K562 (cell line): ENCODE measurements at regions not wholly inside any gene's neighbourhood (a gene's known extent, or its start where the extent isn't known, plus 50 kb on each side); places are given as distances from the start of the nearest gene placed in this dataset.

Experiments used
- ATAC-seq: fragments of 200-7000 bp; cut with Tn5 transposase; 3 replicates; pipeline ENCODE4 v1.9.1; 2020; ENCODE audit warnings: moderate library complexity
- BruUV-seq: library from RNA; stranded (reverse); fragments of 400-500 nt; replicated peaks from 2 replicates; lab custom pipeline; 2021; lab: Mats Ljungman, UMichigan
- CTCF ChIA-PET: fragments of 300-600 bp; formaldehyde crosslinking; extraction: SDS; loops from one replicate; lab custom pipeline; 2021; ENCODE audit warnings: low intra/inter-chr PET ratio; lab: Yijun Ruan, JAX
- POLR2A ChIA-PET: fragments of 300-600, 350-650 bp; sonication (Branson Sonifier 250); formaldehyde crosslinking; extraction: SDS; loops from one replicate; lab custom pipeline; 2021; ENCODE audit warnings: antibody characterized with exemption, inconsistent platforms; lab: Yijun Ruan, JAX
- DNase-seq, 4 experiments: peaks; one replicate each; pipeline versions ENCODE4 v3.0.0 to v3.0.0-alpha.2; 2011 to 2018; ENCODE audit warnings: low spot score in 3 of 4, mixed read lengths in 3 of 4; ENCODE audit errors: extremely low read depth in 1 of 4
- FAIRE-seq: peaks from 2 replicates; lab custom pipeline; 2011; peaks lifted over from hg19 to GRCh38; lab: Jason Lieb, UNC
- H2AFZ ChIP-seq: 2 replicates; pipeline ENCODE4 v1.6.0; 2011; ENCODE audit warnings: low read depth, low read length, control low read depth, inconsistent platforms
- H3K27ac ChIP-seq: fragments of 200-600 bp; 3 replicates; pipeline ENCODE4 v1.8.0; 2011; ENCODE audit warnings: low read depth, mild to moderate bottlenecking, control low read depth, inconsistent platforms, low read length, moderate library complexity, mixed read lengths; ENCODE audit errors: extremely low read depth
- H3K27me3 ChIP-seq, 2 experiments: fragments of 300-600 bp in 1 of 2; 2 replicates in 1 of 2; 3 replicates in 1 of 2; pipeline versions ENCODE4 v1.6.0 to v1.8.0; 2011; ENCODE audit warnings: inconsistent platforms in 2 of 2, low read length in 2 of 2, mild to moderate bottlenecking in 1 of 2, mixed read lengths in 1 of 2, moderate library complexity in 1 of 2; ENCODE audit not compliant: control insufficient read depth in 2 of 2, insufficient read depth in 2 of 2
- H3K36me3 ChIP-seq: fragments of 300-600 bp; 3 replicates; pipeline ENCODE4 v1.8.0; 2011; ENCODE audit warnings: mild to moderate bottlenecking, low read length, inconsistent platforms; ENCODE audit not compliant: control insufficient read depth, insufficient read depth
- H3K4me1 ChIP-seq, 2 experiments: fragments of 200-600 bp in 1 of 2; replicated peaks in 1 of 2; 2 replicates in 1 of 2; 3 replicates in 1 of 2; pipeline versions ENCODE4 v1.5.1 to v1.8.0; 2011; ENCODE audit warnings: inconsistent platforms in 2 of 2, low read length in 2 of 2, mild to moderate bottlenecking in 1 of 2, mixed read lengths in 1 of 2, moderate library complexity in 1 of 2; ENCODE audit not compliant: control insufficient read depth in 2 of 2, insufficient read depth in 2 of 2
- H3K4me2 ChIP-seq: 2 replicates; pipeline ENCODE4 v1.6.1; 2011; ENCODE audit warnings: low read length, control low read depth, inconsistent platforms, mixed read lengths; ENCODE audit not compliant: insufficient read depth
- H3K4me3 ChIP-seq: fragments of 200-600 bp; sonication (generic), shearing (Covaris generic); 2 replicates; pipeline ENCODE4 v1.5.1; 2016; ENCODE audit warnings: control low read depth, inconsistent platforms
- H3K79me2 ChIP-seq: fragments of 200-600 bp; 3 replicates; pipeline ENCODE4 v1.8.0; 2011; ENCODE audit warnings: low read length, inconsistent platforms; ENCODE audit not compliant: control insufficient read depth, insufficient read depth
- H3K9ac ChIP-seq, 2 experiments: 2 replicates each; pipeline versions ENCODE4 v1.6.0 to v1.6.1; 2011; ENCODE audit warnings: low read depth in 2 of 2, low read length in 2 of 2, control low read depth in 1 of 2, inconsistent platforms in 1 of 2, mild to moderate bottlenecking in 1 of 2, mixed read lengths in 1 of 2; ENCODE audit not compliant: insufficient read depth in 1 of 2
- H3K9me1 ChIP-seq: one replicate; pipeline ENCODE4 v1.6.0; 2011; ENCODE audit warnings: inconsistent platforms, mild to moderate bottlenecking, low read length, moderate library complexity; ENCODE audit not compliant: control insufficient read depth, insufficient read depth
- H3K9me3 ChIP-seq: replicated peaks from 2 replicates; pipeline ENCODE4 v1.5.1; 2011; ENCODE audit warnings: low read depth, low read length, inconsistent platforms; ENCODE audit not compliant: control insufficient read depth, insufficient read depth
- H4K20me1 ChIP-seq: replicated peaks from 2 replicates; pipeline ENCODE4 v1.6.1; 2011; ENCODE audit warnings: low read length, inconsistent platforms, mixed read lengths; ENCODE audit not compliant: control insufficient read depth, insufficient read depth
- C11orf30 ChIP-seq: fragments of 450-650 bp; IDR thresholded peaks from 2 replicates; pipeline ENCODE4 v1.6.1; 2016; ENCODE audit warnings: low read depth, mild to moderate bottlenecking
- CTCFL ChIP-seq: IDR thresholded peaks from 2 replicates; pipeline ENCODE4 v1.6.1; 2011; ENCODE audit warnings: borderline replicate concordance, low read depth, mild to moderate bottlenecking, moderate library complexity, low read length; ENCODE audit not compliant: insufficient read depth, poor library complexity, severe bottlenecking
- GATA2 ChIP-seq: sonication (generic); formaldehyde crosslinking; IDR thresholded peaks from 2 replicates; pipeline ENCODE4 v1.4.0; 2020; ENCODE audit warnings: mild to moderate bottlenecking, missing genetic modification reagents
- PRDM10 ChIP-seq: fragments of 450-650 bp; IDR thresholded peaks from 2 replicates; pipeline ENCODE4 v1.6.1; 2018; ENCODE audit not compliant: partially characterized antibody
- ZBTB8A ChIP-seq: fragments of 450-650 bp; IDR thresholded peaks from 2 replicates; pipeline ENCODE4 v1.6.1; 2018; ENCODE audit warnings: mild to moderate bottlenecking, moderate library complexity; ENCODE audit not compliant: partially characterized antibody
- ZFP91 ChIP-seq: sonication (generic); formaldehyde crosslinking; IDR thresholded peaks from 2 replicates; pipeline ENCODE4 v1.8.0; 2022; ENCODE audit warnings: mild to moderate bottlenecking, missing genetic modification reagents
- WGBS: fragments of 100-300 bp; shearing (Covaris generic); methylation state at CpG from one replicate; pipeline ENCODE4 v1.1.6; 2016; ENCODE audit warnings: low coverage, mixed read lengths; ENCODE audit not compliant: insufficient coverage; ENCODE audit errors: missing lambda C conversion rate; 5-methylcytosine and 5-hydroxymethylcytosine counted together
- in situ Hi-C: fragments of 300-500 bp; cut with MboI; formaldehyde crosslinking; loops from 4 replicates; pipeline ENCODE4 v1.15.0; 2018; ENCODE audit warnings: inconsistent platforms, mixed read lengths
- intact Hi-C: fragments of 100-400 bp; cut with micrococcal nuclease; formaldehyde crosslinking; loops from 2 replicates; pipeline ENCODE4 v1.14.2; 2022

GRCh38 chr2:64274399-64275173 lies 130.4 kb upstream of the PELI1 start:
- no peaks in the 10 kb centered on the region for H3K36me3 ChIP-seq
- FAIRE-seq (no peak), ATAC-seq (peak; percentile 32; the same call in 1 of the 3 replicates), DNase-seq (no peak)
- TF ChIP-seq PRDM10 (no peak), ZFP91 (CRISPR knock-in tag) (no peak), CTCFL (no peak), C11orf30 (no peak), GATA2 (CRISPR knock-in tag) (no peak), ZBTB8A (no peak)
- no peaks in the 10 kb centered on the region for H3K9me3 ChIP-seq
- 20% methylated on average over 2 of the region's 2 CpGs for WGBS
- H3K4me3 ChIP-seq, result no peak overlapping the region
- intact Hi-C loops (no loop called here), in situ Hi-C loops (no loop called here)
- H3K79me2 ChIP-seq, result no peaks in the 10 kb centered on the region
- ChIA-PET CTCF (no interaction called here), POLR2A (interaction anchor here (0.8 kb wide), 1 partner anchor 13 kb away, joined by 3 read pairs; no protein-coding TSS in a partner anchor)
- no peak overlapping the region; a peak in 1 of 4 replicates for H3K9ac ChIP-seq
- H2AFZ ChIP-seq, result no peak overlapping the region
- H3K4me1 ChIP-seq, result peaks cover 5 to 14% of the 10 kb centered on the region in 2 experiments; a peak in 4 of 5 replicates
- no peak overlapping the region for H3K27ac ChIP-seq
- no peak overlapping the region for H3K4me2 ChIP-seq
- no peaks in the 10 kb centered on the region for H3K9me1 ChIP-seq
- no peaks in the 10 kb centered on the region for H4K20me1 ChIP-seq
- no TSS peak for BruUV-seq
- no peaks in the 10 kb centered on the region for H3K27me3 ChIP-seq
